Medulla oblongata (tissue), 1 donor: ENCODE measurements at regions not wholly inside any gene's neighbourhood (a gene's known extent, or its start where the extent isn't known, plus 50 kb on each side); places are given as distances from the start of the nearest gene placed in this dataset.
A peak's percentile ranks its signal among the peaks of the same experiment; 100 is the strongest.

ENCODE experiments used
- DNase-seq: peaks from one replicate; pipeline ENCODE4 v3.0.0-alpha.2; 2015; ENCODE audit errors: extremely low spot score

DNA sequence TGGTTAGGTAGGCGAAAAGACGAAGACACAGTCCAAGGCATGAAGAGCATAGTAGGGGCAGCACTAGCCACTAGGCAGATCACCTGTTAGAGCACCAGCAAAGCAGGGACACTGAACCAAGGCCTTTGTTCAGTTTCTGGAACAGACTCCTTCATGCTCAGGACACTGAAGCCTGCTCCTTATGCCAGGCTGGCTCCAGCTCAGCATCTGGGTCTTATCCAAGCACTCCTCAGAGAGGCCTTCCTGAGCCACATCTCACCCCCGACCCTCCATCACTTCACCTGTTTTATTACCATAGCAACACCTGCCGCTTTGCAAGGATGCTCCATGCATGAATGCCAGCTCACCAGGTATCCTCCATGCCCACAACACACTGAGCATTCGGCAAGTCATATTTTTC, 206.3 kb upstream of the CHRNA7 start:
- peak; percentile 75 for DNase-seq

DNA sequence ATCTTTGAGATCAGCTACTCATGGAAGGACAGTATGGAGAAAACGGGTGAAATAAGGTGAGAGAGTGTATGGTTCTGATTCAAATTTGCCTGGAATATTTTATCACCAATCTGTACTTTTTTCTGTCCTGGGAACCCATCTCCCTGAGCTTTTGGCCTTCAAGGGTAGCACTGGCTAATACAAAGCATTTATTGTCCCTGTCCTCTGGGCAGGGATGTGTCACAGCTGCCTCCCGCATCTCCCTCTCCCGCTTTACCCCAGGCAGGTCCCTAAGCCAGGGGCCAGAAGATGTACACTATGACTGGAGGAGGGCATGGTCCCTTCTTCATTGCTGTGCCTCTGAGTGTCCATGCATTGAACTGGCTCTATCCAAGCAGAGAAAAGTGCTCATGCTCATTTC, 201.7 kb upstream of the CHRNA7 start:
- DNase-seq = peak; percentile 55

DNA sequence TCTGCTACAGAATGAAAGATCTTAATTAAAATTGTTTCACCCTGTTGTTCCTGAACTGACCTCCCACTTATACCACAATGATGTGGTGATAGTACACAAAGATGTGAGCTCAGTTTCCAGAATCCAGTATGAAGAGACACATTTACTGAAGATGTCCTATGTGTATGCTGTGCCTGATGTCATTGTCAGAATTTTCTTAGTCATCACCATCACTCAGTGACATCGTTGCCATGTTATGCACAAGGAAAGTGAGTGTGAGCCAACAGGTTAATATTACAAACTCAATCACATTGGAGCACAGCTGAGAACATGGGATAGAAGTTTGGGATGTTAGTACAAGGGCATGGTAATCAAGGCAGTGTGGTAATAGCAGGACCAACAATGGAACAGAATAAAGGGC, 199.7 kb upstream of the CHRNA7 start:
- no peak for DNase-seq

- DNase-seq = no peak
Measured at GRCh38 chr15:31831596-31831995, 198.7 kb upstream of the CHRNA7 start.

DNA sequence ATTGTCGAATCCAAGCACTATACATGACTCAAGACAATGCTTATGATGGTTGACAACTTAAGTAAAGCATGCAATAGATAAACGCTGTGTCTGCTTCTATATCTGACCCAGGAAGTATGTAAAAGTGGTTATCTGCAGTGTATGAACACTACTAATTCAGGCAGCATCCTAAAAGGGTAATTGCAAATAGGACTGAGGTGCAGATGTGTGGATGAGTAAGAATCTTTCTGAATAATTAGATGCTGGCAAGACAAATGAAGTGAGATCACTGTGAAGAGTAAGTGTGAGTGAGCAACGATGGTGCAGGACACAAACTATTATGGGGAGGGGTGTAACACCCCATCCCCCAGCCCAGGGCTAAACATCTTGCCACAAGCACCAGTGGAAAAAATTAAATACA, 195.7 kb upstream of the CHRNA7 start:
- DNase-seq = no peak

GRCh38 chr15:31839388-31839787, 190.9 kb upstream of the CHRNA7 start:
- DNase-seq = no peak

GRCh38 chr15:31840849-31841476, 189.4 kb upstream of the CHRNA7 start:
- DNase-seq = no peak

GRCh38 chr15:31842532-31843195, 187.7 kb upstream of the CHRNA7 start:
- no peak for DNase-seq

- peak; percentile 85 for DNase-seq
Measured at GRCh38 chr15:31843426-31844055, 186.8 kb upstream of the CHRNA7 start.

GRCh38 chr15:31845791-31846190, 184.5 kb upstream of the CHRNA7 start:
- no peak for DNase-seq

- DNase-seq = no peak
Measured at GRCh38 chr15:31847961-31848360, 182.4 kb upstream of the CHRNA7 start.

DNA sequence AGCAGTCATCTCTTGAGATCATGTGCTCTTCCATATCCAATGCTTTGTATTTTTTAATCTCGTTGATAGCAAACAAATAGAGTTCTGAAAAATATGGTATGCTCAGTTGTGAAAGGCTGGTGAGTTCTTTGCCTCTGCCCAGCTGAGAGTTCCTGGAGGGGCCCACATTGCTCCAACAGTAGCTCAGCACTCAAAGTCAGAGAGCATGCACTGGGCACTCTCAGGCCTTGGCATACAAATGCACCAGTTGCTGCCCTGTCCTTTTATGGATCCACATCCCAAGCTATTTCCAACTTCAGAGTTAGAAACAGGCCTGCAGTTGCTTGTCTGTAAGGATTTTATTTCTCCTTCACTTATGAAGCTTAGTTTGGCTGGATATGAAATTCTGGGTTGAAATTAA, 181.7 kb upstream of the CHRNA7 start:
- no peak for DNase-seq

GRCh38 chr15:31852933-31853799, 177.1 kb upstream of the CHRNA7 start:
- DNase-seq = peak; percentile 78

DNA sequence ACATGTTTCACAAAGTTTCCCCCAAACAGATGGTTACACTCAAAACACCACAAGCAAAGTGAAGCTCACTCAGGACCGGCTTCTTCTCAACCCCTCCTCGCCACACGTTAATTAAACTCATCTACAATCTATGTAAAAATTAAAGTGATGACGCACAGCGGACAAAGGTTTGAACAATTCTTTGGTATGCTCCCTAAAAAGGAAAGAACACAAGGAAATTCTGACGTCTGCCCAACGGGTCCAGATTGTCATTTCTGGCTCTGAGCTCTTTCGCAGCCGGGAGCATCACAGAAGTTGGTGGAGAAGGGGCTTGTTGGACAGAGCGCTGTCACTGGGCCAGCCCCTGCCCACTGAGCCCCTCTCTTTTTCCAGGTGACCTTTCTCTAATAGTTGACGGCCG, 173.7 kb upstream of the CHRNA7 start:
- DNase-seq = no peak

- peak; percentile 1 for DNase-seq
Measured at GRCh38 chr15:31857194-31857593, 173.1 kb upstream of the CHRNA7 start.

GRCh38 chr15:31858026-31858425, 172.3 kb upstream of the CHRNA7 start:
- no peak for DNase-seq

GRCh38 chr15:31866248-31866647, 164.1 kb upstream of the CHRNA7 start:
- DNase-seq = no peak

DNA sequence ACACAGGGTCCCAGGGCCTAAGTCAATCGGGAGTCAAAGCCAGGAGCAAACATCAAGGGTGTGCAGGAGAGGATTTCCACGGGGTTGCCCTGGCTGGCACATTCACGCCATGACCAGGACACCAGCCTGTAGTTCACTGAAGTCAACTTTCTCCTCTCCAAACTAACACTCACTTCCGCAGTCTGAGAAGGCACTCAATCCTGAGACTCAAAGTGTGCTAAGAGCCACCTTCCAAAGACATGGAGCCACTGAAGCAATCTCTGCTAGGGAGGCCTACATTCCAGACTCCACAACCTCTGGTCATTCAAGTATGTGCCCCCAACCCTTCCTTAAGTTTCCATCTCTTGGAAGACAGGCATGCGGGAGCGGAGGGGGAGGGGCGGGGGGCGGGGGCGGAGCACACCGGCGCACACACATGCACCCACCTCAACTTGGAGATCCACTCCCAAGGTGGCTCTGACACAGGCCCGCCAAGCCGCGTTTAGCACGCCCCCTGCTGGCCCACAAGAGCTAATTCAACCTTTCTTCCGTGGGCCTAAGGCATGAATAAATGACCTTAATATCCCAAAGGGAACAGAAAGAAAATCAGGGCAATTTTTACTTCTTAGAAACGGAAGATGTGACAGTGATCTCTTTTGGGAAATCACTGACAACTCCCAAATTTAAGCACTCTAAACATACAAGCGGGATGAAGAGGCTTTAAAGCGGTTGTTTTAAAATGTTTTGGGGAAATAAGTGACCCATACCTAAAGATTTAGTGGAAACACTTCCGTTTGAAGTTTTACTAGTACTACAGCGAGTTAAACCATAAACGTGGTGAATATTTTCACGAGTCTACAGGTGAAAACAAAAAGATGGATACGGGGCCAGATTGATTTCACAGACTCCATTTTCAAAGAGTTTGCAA, 162.5 kb upstream of the CHRNA7 start:
- DNase-seq = peak; percentile 82

GRCh38 chr15:31869686-31870307, 160.5 kb upstream of the CHRNA7 start:
- peak; percentile 53 for DNase-seq

DNA sequence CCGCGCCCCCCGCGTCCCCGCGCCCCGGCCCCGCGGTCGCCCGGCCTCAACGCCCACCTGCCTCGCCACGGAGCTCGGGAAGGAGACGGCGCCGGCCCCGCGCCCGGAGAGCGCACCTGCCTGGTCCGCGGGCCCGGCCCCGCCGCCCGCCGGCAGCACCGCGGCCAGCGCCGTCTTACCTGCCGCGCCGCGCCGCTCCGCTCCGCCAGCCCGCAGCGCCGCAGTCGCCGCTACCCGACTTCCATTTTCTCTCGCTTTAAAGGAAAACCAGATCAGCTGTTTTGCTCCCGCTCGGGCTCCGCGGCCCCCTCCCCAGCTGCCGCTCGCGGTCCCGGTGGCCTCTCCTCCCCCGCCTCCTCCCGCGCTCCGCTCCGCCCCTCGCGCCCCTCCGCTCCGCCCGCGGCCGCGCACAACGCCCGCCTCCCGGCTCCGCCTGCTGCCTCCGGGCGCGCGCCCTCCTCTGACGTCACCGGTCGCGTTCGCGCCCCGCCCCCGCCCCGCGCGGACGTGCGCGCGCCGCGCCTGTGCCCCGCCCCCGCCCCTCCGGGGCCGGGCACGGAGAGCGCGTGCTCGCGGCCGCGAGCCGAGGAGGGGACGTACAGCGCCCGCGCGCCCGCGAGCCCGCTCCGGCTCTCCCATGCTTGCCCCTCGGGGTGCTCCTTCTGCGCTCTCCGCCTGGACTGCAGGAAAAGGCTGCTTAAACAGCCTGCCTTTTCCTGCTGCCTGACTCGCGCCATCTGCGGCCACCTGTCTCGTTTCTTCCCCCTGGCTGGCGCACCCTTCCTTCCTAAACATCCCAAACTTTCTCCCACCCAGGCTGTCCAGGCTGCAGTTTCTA, 159.8 kb upstream of the CHRNA7 start, which contains the start of gene OTUD7A:
Gene OTUD7A (minus strand): TSS at position 346 of the 838 bp plus-strand sequence.
- DNase-seq = peak; percentile 94
